A673 (cell line): ENCODE measurements at regions not wholly inside any gene's neighbourhood (a gene's known extent, or its start where the extent isn't known, plus 50 kb on each side); places are given as distances from the start of the nearest gene placed in this dataset.

ENCODE experiments used
- BruUV-seq: library from RNA; stranded (reverse); fragments of 400-500 nt; replicated peaks from 2 replicates; lab custom pipeline; 2021; lab: Mats Ljungman, UMichigan
- CTCF ChIA-PET: fragments of 300-600 bp; sonication (Branson Sonifier 250); formaldehyde crosslinking; loops from one replicate; lab custom pipeline; 2022; ENCODE audit warnings: antibody characterized with exemption; lab: Charles Lee
- POLR2A ChIA-PET: fragments of 300-600 bp; sonication (Branson Sonifier 250); formaldehyde crosslinking; loops from one replicate; lab custom pipeline; 2022; ENCODE audit warnings: antibody characterized with exemption; ENCODE audit not compliant: low non-redundant PET; lab: Charles Lee
- DNase-seq: peaks from one replicate; pipeline ENCODE4 v3.0.0-alpha.2; 2015; ENCODE audit warnings: low spot score
- H3K27ac ChIP-seq: fragments of 200-600 bp; sonication (generic); 2 replicates; pipeline ENCODE4 v1.5.1; 2016; ENCODE audit warnings: mixed run types, low read depth, mild to moderate bottlenecking, mixed read lengths, antibody characterized with exemption, low read length; ENCODE audit not compliant: poor library complexity, severe bottlenecking
- H3K27me3 ChIP-seq: fragments of 200-600 bp; sonication (generic); replicated peaks from 2 replicates; pipeline ENCODE4 v1.6.1; 2017; ENCODE audit warnings: mixed run types, low read depth, mild to moderate bottlenecking, mixed read lengths, antibody characterized with exemption, low read length; ENCODE audit not compliant: insufficient read depth, poor library complexity
- H3K36me3 ChIP-seq: fragments of 200-600 bp; sonication (generic); 2 replicates; pipeline ENCODE4 v1.6.1; 2016; ENCODE audit warnings: mixed run types, mild to moderate bottlenecking, mixed read lengths, antibody characterized with exemption, low read length; ENCODE audit not compliant: insufficient read depth, poor library complexity, severe bottlenecking
- H3K4me1 ChIP-seq: fragments of 200-600 bp; sonication (generic); 2 replicates; pipeline ENCODE4 v1.6.1; 2017; ENCODE audit warnings: mixed run types, mild to moderate bottlenecking, mixed read lengths, antibody characterized with exemption, low read length; ENCODE audit not compliant: insufficient read depth, poor library complexity, severe bottlenecking
- H3K4me3 ChIP-seq: fragments of 200-600 bp; sonication (generic); 2 replicates; pipeline ENCODE4 v1.5.1; 2016; ENCODE audit warnings: low read depth, mixed run types, mild to moderate bottlenecking, mixed read lengths, low read length; ENCODE audit not compliant: poor library complexity, severe bottlenecking
- H3K9me3 ChIP-seq: fragments of 200-600 bp; sonication (generic); 2 replicates; pipeline ENCODE4 v1.6.1; 2016; ENCODE audit warnings: mixed run types, low read depth, mild to moderate bottlenecking, mixed read lengths, antibody characterized with exemption, low read length; ENCODE audit not compliant: poor library complexity, severe bottlenecking
- EZH2 ChIP-seq: fragments of 200-600 bp; sonication (generic); IDR thresholded peaks from 2 replicates; pipeline ENCODE4 v1.6.1; 2017; ENCODE audit warnings: borderline replicate concordance, low read depth, mild to moderate bottlenecking, mixed read lengths, antibody characterized with exemption, low read length; ENCODE audit not compliant: poor library complexity, severe bottlenecking
- intact Hi-C: fragments of 100-400 bp; cut with micrococcal nuclease; formaldehyde crosslinking; loops from one replicate; pipeline ENCODE4 v1.10.0; 2022; ENCODE audit not compliant: unreplicated experiment
- TF ChIP-seq, protein P1 (sequence below): fragments of 300-800, 200-600 bp; sonication (generic); conservative IDR thresholded peaks from 2 replicates; pipeline ENCODE4 v1.5.1; 2017; ENCODE audit warnings: low read depth, mild to moderate bottlenecking, antibody characterized with exemption, low read length, moderate library complexity, mixed read lengths

- Histone ChIP-seq H3K27ac (no peak overlapping the region), H3K27me3 (peaks cover 10% of the 10 kb centered on the region), H3K9me3 (no peaks in the 10 kb centered on the region), H3K36me3 (no peaks in the 10 kb centered on the region), H3K4me3 (no peak overlapping the region), H3K4me1 (no peaks in the 10 kb centered on the region)
- POLR2A ChIA-PET, result no interaction called here
- CTCF ChIA-PET, result no interaction called here
- BruUV-seq, result no TSS peak
- no peak for DNase-seq
- intact Hi-C loops, result no loop called here
- no peak for TF ChIP-seq EZH2
- TF ChIP-seq, protein P1, sequence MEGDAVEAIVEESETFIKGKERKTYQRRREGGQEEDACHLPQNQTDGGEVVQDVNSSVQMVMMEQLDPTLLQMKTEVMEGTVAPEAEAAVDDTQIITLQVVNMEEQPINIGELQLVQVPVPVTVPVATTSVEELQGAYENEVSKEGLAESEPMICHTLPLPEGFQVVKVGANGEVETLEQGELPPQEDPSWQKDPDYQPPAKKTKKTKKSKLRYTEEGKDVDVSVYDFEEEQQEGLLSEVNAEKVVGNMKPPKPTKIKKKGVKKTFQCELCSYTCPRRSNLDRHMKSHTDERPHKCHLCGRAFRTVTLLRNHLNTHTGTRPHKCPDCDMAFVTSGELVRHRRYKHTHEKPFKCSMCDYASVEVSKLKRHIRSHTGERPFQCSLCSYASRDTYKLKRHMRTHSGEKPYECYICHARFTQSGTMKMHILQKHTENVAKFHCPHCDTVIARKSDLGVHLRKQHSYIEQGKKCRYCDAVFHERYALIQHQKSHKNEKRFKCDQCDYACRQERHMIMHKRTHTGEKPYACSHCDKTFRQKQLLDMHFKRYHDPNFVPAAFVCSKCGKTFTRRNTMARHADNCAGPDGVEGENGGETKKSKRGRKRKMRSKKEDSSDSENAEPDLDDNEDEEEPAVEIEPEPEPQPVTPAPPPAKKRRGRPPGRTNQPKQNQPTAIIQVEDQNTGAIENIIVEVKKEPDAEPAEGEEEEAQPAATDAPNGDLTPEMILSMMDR, result no peak
Observed at GRCh38 chr1:47624531-47624930, 186.7 kb downstream of the FOXD2 start.

DNA sequence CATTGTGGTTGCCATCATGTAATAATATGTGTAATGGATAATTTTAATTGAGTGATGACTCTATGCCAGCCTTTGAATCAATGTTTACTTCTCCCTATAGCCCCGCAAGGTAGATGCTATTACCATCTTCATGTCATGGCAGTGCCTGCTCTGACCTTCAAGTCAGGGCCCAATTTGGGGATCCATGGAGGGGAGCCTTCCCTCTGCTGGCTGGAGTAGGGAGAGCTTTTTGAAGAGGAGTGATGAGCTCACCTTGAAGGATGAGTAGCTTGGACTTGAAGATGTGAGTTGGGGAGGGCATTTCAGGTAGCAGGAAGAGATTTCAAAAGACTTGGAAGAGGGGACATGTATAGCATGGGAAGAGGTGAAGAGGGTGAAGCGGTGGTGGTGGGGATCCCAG lies 189.2 kb downstream of the FOXD2 start:
- Histone ChIP-seq H3K27me3 (peaks cover 10% of the 10 kb centered on the region), H3K9me3 (no peaks in the 10 kb centered on the region), H3K4me3 (no peak overlapping the region), H3K4me1 (no peaks in the 10 kb centered on the region), H3K27ac (no peak overlapping the region), H3K36me3 (no peaks in the 10 kb centered on the region)
- DNase-seq, result no peak
- ChIA-PET POLR2A (no interaction called here), CTCF (no interaction called here)
- TF ChIP-seq, protein P1, result no peak
- TF ChIP-seq EZH2, result no peak
- BruUV-seq, result no TSS peak
- intact Hi-C loops, result no loop called here

- no peak overlapping the region for H3K27ac ChIP-seq
- H3K4me3 ChIP-seq, result no peak overlapping the region
- no peaks in the 10 kb centered on the region for H3K36me3 ChIP-seq
- ChIA-PET CTCF (no interaction called here), POLR2A (interaction anchor here (0.6 kb wide), 1 partner anchor 33 kb away, joined by 8 read pairs; no protein-coding TSS in a partner anchor)
- no peaks in the 10 kb centered on the region for H3K9me3 ChIP-seq
- no peak for DNase-seq
- intact Hi-C loops, result no loop called here
- no peak for TF ChIP-seq EZH2
- TF ChIP-seq, protein P1, result no peak
- no peaks in the 10 kb centered on the region for H3K4me1 ChIP-seq
- BruUV-seq, result no TSS peak
- H3K27me3 ChIP-seq, result peaks cover 10% of the 10 kb centered on the region
Observed at GRCh38 chr1:47627471-47628370, 189.9 kb downstream of the FOXD2 start.
